ENCODE measurements at regions not wholly inside any gene's neighbourhood (a gene's known extent, or its start where the extent isn't known, plus 50 kb on each side); places are given as distances from the start of the nearest gene placed in this dataset.
"Not testable (repeated sequence)": the region's sequence is repeated elsewhere in the genome, so short reads cannot be mapped to it uniquely, and the experiment has no call there.

DNA sequence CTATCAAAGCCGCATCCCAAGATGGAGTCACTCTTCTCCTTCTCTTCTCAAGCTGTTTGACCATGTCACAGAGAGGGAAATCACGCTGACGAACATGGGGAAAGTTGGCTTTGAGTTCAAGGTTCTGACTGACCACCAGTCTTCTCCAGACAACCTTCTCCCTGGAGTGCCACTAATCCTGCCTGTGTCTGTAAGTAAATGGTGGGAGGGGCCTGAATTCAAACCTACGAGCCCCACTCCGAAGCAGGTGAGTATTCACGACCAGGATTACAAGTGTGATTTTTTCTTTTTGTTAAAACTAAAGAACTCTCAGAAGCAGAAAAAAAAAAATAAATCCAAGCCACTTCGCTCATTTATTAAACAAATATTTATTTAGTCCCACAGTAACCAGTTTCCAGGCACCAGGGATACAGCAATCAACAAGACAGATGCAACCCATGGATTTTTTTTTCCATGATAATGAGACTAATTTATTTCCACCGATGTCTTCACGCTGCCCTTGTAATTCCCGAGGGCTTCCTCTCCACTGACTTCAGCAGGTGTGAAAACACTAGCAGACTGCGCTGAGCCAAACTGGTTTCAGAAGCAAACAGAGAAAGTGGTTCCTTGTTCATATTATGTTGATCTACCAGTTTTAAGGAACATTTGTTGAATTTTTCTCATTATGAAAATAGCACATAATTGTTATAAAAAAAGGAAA is 206.0 kb upstream of the NBPF12 start:
- DNase-seq (ENCODE audit: extremely low read depth, low read depth); H3K4me3 ChIP-seq (replicated peaks; ENCODE audit: low read depth, low read length): not testable (repeated sequence)

DNA sequence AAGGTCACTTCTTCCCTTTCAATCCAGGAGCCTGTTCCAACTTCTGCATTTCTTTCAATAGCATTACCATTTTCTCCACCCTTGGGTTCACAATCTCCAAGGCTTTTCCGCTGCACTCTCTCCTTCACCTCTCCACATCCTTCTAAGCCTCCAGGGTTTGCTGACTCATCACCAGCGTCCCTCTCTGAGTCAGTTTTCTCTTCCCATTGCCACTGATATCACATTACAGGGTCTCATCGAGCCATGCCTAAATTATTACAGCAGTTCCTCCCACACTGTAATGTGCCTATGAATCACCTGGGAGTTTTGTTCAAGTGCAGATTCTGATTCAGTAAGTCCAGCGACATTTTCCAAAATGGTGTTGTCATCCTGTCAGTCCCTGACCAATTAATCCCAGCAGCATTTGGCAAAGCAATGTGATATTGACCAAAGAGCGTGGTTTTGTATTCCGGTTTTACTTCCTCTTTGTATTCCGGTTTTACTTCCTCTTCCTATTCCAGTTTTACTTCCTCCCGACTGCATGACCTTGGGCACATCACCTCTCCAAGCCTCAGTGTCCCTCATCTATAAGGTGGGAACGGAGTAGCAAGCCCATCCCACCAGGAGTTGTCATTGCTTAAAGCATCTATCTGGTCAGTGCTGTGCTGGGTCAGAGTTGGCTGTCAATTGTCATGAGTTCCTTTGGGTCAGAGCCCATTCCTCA is 208.3 kb upstream of the NBPF12 start:
- not testable (repeated sequence) for H3K4me3 ChIP-seq (replicated peaks; ENCODE audit: low read depth, low read length); DNase-seq (ENCODE audit: extremely low read depth, low read depth)

DNA sequence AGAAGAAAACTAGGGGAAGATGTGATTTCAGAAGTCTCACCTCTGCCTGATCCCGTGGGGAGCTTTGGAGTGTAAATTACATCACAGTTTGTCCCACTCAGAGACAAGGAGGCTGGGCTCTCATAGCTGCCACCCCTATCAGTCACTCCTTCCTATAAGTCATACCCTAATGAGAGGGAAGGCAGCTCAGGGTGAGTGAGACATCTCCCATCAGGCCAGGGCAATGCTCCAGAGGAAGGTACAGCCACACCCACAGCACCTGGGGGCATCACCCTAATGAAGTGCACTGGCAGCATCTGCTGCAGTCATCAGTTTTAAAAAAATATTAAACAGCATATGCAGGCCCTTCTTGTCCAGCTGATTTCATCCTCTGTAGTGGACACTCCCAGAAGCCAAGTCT is 223.1 kb upstream of the NBPF12 start:
- not testable (repeated sequence) for H3K4me3 ChIP-seq (replicated peaks; ENCODE audit: low read depth, low read length); DNase-seq (ENCODE audit: extremely low read depth, low read depth)

DNA sequence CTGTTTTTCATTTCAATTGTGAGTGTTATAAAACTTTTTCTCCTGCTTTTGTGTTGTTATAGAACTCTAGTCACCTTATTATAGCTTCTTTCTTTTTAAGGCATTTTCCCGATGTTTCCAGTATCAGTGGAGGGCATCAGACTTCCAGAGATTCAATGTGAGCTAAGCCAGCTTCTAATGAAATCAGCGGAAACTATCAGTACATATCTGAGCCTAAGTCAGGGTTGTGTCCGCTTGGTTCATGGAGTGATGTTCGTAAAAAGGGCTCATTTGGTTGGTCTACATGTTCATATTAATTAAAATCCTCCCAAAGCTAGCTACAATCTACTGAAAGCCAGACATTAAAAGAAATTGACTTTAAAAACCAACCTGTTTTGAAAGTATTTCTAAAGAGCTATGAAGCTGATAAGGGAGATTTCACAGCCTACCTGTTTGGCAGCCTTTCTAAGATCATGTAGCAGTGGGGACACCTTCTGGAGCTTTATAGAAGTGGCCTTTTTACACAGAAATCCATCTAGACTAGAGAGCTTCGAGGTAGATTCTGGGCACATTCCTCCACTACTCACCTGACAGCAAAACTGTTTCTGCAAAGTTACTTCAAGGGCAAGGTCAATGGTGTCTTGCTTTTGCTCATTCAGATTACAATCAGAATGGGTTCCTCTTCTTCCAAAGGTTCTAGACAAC is 227.1 kb upstream of the NBPF12 start:
- H3K4me3 ChIP-seq (replicated peaks; ENCODE audit: low read depth, low read length); DNase-seq (ENCODE audit: extremely low read depth, low read depth): not testable (repeated sequence)
- TF ChIP-seq CTCF (IDR thresholded peaks at IDR 0.05; ENCODE audit: low read depth, low read length, missing control alignments), result peak; percentile 13

DNA sequence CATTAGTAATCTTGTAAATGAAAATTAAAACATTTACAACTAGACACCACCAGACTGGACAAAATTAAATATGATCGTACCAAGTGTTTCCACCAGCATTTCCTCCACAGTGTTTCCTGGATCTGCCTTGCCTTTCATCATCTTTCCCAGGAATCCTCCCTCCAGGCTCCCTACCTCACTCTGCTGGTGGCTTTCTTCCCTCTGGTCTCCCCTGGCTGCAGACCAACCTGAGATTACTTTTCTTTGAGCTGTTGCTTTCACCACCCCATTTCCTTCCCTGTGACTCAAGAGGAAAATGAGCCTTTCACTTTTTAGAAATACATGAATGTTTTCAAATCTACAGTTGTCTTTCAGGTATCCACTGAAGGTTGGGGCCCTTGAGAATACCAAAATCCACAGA is 228.8 kb upstream of the NBPF12 start:
- not testable (repeated sequence) for H3K4me3 ChIP-seq (replicated peaks; ENCODE audit: low read depth, low read length); DNase-seq (ENCODE audit: extremely low read depth, low read depth)

GRCh38 chr1:146704162-146704724 is 233.9 kb upstream of the NBPF12 start:
- not testable (repeated sequence) for DNase-seq (ENCODE audit: extremely low read depth, low read depth); H3K4me3 ChIP-seq (replicated peaks; ENCODE audit: low read depth, low read length)

DNA sequence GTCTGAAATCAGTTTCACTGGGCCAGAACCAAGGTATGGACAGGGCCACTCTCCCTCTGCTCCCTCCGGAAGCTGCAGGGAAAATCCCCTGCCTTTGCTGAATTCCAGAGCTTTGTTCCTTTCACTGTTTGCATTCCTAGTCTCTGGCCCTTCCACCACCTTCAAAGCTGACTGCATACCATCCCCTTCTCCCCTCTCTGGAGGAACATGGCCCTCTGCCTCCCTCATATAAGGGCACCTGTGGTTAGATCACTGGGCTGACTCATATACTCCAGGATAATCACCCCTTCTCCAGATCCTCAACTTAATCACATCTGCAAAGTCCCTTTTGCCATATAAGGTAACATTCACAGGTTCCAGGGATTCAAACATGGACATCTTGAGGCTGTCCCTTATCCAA is 236.8 kb upstream of the NBPF12 start:
- DNase-seq (ENCODE audit: extremely low read depth, low read depth); H3K4me3 ChIP-seq (replicated peaks; ENCODE audit: low read depth, low read length): not testable (repeated sequence)

GRCh38 chr1:146695388-146695787 is 242.7 kb upstream of the NBPF12 start:
- not testable (repeated sequence) for DNase-seq (ENCODE audit: extremely low read depth, low read depth)

GRCh38 chr1:146691798-146692197 is 246.3 kb upstream of the NBPF12 start:
- DNase-seq (ENCODE audit: extremely low read depth, low read depth); H3K4me3 ChIP-seq (replicated peaks; ENCODE audit: low read depth, low read length): not testable (repeated sequence)

More at GRCh38 chr1:146695388-146695787, 242.7 kb upstream of the NBPF12 start:
- not testable (repeated sequence) for H3K4me3 ChIP-seq (replicated peaks; ENCODE audit: low read depth, low read length)

GRCh38 chr1:146688893-146689292 is 249.2 kb upstream of the NBPF12 start:
- DNase-seq (ENCODE audit: extremely low read depth, low read depth); H3K4me3 ChIP-seq (replicated peaks; ENCODE audit: low read depth, low read length): not testable (repeated sequence)

DNA sequence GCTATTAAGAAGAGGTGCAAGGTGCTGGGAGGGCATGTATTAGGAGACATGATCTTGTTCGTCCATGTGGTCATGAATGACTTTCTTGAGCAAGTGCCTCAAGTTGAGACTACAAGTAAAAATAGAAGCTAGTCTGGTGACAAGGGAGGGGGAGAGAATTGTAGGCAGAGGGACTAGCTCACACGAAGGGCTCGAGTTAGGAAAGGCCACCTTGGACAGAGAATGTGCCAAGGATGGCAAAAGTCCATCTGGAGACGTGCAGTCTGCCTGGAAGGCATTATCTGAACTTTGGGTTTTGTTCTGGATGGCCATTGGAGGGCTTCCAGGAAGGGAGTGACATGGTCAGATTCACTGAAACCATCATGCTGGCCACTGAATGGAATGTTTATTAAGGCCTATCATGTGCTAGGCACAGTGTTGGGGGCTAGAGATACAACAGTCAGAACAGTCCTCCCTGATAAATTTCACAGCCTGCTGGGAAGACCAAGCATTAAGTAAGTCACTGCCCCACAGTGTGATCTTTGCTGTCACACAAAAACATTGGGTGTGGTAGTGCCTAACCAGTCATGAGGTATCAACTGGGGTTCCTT is 251.3 kb upstream of the NBPF12 start:
- not testable (repeated sequence) for H3K4me3 ChIP-seq (replicated peaks; ENCODE audit: low read depth, low read length); DNase-seq (ENCODE audit: extremely low read depth, low read depth)

DNA sequence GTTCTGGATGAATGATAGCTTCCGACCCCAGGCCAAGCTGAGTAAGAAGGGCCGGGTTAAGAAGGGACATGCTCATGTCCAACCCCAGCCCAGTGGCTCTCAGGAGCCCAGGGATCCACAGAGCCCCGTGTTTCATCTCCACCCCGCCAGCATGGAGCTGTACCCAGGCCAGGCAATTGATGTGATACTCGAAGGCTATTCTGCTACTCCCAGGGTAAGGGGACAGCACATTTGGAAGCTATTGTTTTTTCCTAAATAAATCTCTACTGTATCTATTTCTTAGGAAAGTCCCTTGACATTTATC is 255.0 kb upstream of the NBPF12 start:
- DNase-seq (ENCODE audit: extremely low read depth, low read depth); H3K4me3 ChIP-seq (replicated peaks; ENCODE audit: low read depth, low read length): not testable (repeated sequence)

- H3K4me3 ChIP-seq (replicated peaks; ENCODE audit: low read depth, low read length); DNase-seq (ENCODE audit: extremely low read depth, low read depth): not testable (repeated sequence)
Measured at GRCh38 chr1:146682227-146683125, 255.6 kb upstream of the NBPF12 start.

DNA sequence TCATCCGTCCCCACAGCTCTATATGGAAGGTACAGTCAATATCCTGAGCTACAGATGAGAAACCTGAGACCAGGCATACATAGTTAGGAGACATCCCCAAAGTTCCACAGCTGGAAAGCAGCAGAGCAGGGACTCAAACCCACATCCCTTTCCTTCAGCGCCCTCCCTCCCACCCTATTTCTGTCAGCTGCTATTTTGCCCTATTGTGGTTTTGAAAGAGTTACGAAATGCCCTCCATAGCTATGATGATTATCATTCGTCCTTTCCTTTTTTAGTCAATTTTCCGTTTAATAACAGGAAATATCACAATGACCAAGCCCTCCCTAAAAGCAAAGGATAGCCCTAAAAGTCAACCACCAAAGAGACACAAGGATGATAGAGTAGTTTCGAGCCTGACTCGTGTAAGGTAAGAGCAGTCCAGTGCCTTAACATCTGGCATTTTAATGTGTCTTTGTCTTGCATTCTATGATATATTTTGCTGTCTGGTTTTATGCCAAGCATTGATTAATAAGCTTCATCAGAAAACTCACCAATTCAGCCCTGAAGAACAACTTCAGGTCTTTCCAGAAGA is 264.3 kb upstream of the NBPF12 start:
- H3K4me3 ChIP-seq (replicated peaks; ENCODE audit: low read depth, low read length); DNase-seq (ENCODE audit: extremely low read depth, low read depth): not testable (repeated sequence)

- H3K4me3 ChIP-seq (replicated peaks; ENCODE audit: low read depth, low read length); DNase-seq (ENCODE audit: extremely low read depth, low read depth): not testable (repeated sequence)
Measured at GRCh38 chr1:146672608-146673007, 265.5 kb upstream of the NBPF12 start.

- not testable (repeated sequence) for DNase-seq (ENCODE audit: extremely low read depth, low read depth); H3K4me3 ChIP-seq (replicated peaks; ENCODE audit: low read depth, low read length)
Measured at GRCh38 chr1:146671588-146671987, 266.5 kb upstream of the NBPF12 start.
